ENCODE measurements at regions not wholly inside any gene's neighbourhood (a gene's known extent, or its start where the extent isn't known, plus 50 kb on each side); places are given as distances from the start of the nearest gene placed in this dataset.

DNA sequence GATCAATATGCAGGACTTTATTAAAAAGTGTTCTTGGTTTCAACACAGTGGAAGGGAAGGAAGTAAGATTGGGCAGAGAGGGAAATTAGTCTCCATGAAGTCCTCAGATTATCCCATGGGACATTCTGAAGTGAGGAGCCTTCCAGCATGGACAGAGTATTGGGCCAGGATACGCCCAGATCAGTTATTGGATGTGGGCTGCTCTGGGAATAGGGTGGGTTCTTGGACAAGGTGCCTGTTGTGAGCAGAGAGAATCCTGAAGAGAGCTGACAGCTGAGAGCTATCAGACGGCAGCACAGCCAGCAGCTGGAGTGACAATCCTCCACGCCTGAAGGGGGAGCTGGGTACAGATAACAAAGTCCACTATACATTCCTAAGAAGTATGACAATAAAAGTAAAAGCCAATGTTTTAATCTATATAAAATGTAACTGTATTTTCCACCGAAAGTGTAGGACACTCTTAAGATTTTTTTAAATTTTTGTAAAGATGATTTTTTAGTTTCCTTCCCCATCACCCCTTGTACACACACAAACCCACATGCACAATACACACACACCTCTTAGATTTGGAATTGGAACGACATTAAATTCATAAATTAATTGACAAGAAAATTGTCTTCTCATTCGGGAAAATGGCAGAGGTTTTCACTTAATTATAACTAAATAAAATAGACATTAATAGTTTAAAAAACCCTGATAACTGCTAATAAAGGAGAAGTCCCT lies 107.8 kb downstream of the FBXO5 start:
- Histone ChIP-seq H3K36me3 (no peaks in the 10 kb centered on the region), H3K9me3 (no peaks in the 10 kb centered on the region)
- 56% methylated on average over 6 of the region's 6 CpGs for WGBS

DNA sequence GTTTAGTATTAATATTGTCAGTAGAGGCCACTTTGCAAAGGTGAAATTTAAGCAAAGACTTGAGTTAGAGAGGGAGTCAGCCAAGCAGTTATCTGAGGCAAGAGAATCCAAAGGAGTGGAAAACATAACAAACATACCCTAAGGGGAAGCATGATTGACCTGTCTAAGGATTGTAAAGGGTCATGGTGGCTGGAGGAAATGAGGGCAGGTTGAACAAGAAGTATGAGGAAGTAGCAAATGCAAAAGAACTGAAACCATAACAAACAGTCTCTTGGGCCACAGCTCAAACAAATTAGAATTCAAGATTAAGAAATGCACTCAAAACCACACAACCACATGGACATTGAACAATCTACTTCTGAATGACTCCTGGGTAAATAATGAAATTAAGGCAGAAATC lies 103.2 kb downstream of the FBXO5 start:
- Histone ChIP-seq H3K36me3 (no peaks in the 10 kb centered on the region), H3K4me1 (replicated peaks) (no peaks in the 10 kb centered on the region), H3K27ac (no peak overlapping the region), H3K9me3 (no peaks in the 10 kb centered on the region), H3K4me3 (no peak overlapping the region), H3K27me3 (replicated peaks; ENCODE audit: insufficient read depth) (no peaks in the 10 kb centered on the region)
- no peak for DNase-seq (ENCODE audit: low spot score)
- no peak for TF ChIP-seq POLR2A (IDR thresholded peaks at IDR 0.05)
- TF ChIP-seq, protein P1, sequence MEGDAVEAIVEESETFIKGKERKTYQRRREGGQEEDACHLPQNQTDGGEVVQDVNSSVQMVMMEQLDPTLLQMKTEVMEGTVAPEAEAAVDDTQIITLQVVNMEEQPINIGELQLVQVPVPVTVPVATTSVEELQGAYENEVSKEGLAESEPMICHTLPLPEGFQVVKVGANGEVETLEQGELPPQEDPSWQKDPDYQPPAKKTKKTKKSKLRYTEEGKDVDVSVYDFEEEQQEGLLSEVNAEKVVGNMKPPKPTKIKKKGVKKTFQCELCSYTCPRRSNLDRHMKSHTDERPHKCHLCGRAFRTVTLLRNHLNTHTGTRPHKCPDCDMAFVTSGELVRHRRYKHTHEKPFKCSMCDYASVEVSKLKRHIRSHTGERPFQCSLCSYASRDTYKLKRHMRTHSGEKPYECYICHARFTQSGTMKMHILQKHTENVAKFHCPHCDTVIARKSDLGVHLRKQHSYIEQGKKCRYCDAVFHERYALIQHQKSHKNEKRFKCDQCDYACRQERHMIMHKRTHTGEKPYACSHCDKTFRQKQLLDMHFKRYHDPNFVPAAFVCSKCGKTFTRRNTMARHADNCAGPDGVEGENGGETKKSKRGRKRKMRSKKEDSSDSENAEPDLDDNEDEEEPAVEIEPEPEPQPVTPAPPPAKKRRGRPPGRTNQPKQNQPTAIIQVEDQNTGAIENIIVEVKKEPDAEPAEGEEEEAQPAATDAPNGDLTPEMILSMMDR (IDR thresholded peaks at IDR 0.05): no peak
- intact Hi-C loops (cut with DNase I): no loop called here

More for the DNA sequence above, 107.8 kb downstream of the FBXO5 start:
- Histone ChIP-seq H3K27ac (no peak overlapping the region), H3K4me1 (replicated peaks) (no peaks in the 10 kb centered on the region), H3K27me3 (replicated peaks; ENCODE audit: insufficient read depth) (no peaks in the 10 kb centered on the region), H3K4me3 (no peak overlapping the region)
- TF ChIP-seq POLR2A (IDR thresholded peaks at IDR 0.05): no peak
- no peak for TF ChIP-seq POLR2AphosphoS5 (IDR thresholded peaks at IDR 0.05)
- TF ChIP-seq, protein P1 (IDR thresholded peaks at IDR 0.05): no peak
- intact Hi-C loops (cut with DNase I): no loop called here
- no peak for DNase-seq (ENCODE audit: low spot score)

DNA sequence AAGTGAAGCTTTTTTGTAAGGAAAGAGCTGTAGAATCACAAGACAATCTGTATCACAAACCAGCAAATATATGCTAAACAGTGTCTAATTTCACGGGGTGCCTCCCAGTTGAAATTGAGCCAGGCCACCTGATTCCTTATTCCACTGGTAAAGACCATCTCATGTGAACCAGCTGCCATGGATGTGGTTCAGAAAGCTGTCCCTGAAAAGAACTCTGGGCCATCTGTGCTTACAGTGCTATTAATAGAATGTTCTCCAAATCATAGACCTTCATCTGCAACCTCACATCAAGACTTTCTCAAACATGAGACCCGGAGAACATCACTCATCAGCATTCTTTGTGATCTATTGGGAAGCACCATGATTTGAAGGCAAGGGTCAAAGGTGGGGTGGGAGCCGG lies 89.7 kb downstream of the FBXO5 start:
- intact Hi-C loops (cut with DNase I): no loop called here
- no peak for DNase-seq (ENCODE audit: low spot score)
- H3K4me1 ChIP-seq (replicated peaks): no peaks in the 10 kb centered on the region
- H3K9me3 ChIP-seq: no peaks in the 10 kb centered on the region
- TF ChIP-seq POLR2A (IDR thresholded peaks at IDR 0.05): no peak
- TF ChIP-seq POLR2AphosphoS5 (IDR thresholded peaks at IDR 0.05): no peak
- 66% methylated on average over 3 of the region's 3 CpGs for WGBS
- no peak overlapping the region for H3K27ac ChIP-seq
- H3K4me3 ChIP-seq: no peak overlapping the region
- H3K36me3 ChIP-seq: no peaks in the 10 kb centered on the region
- H3K27me3 ChIP-seq (replicated peaks; ENCODE audit: insufficient read depth): no peaks in the 10 kb centered on the region

DNA sequence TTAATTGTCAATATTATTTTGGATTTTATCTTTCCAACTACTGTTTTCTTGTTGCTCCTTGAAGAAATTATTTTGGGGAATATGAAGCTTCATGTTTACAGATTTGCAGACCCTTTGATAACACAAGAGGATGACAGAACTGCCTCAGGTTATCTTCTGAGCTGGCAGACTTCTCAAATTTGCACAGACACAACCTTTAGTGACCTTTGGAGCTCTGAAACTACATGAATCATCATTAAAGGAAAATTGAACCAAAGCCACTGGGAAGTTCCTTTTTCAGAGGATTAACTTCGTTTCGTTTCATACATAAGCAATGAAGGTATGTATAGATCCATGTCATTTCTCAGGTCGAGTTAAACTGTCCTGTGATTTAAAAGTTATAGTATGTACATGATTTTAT lies 85.9 kb downstream of the FBXO5 start:
- no peak overlapping the region for H3K27ac ChIP-seq
- H3K27me3 ChIP-seq (replicated peaks; ENCODE audit: insufficient read depth): no peaks in the 10 kb centered on the region
- no peaks in the 10 kb centered on the region for H3K4me1 ChIP-seq (replicated peaks)
- no peaks in the 10 kb centered on the region for H3K36me3 ChIP-seq
- H3K9me3 ChIP-seq: no peaks in the 10 kb centered on the region
- no peak overlapping the region for H3K4me3 ChIP-seq
- DNase-seq (ENCODE audit: low spot score): no peak
- TF ChIP-seq POLR2AphosphoS5 (IDR thresholded peaks at IDR 0.05) (no peak), POLR2A (IDR thresholded peaks at IDR 0.05) (no peak)
- TF ChIP-seq, protein P1 (IDR thresholded peaks at IDR 0.05): no peak
- intact Hi-C loops (cut with DNase I): no loop called here
- 62% methylated on average over 3 of the region's 3 CpGs for WGBS

DNA sequence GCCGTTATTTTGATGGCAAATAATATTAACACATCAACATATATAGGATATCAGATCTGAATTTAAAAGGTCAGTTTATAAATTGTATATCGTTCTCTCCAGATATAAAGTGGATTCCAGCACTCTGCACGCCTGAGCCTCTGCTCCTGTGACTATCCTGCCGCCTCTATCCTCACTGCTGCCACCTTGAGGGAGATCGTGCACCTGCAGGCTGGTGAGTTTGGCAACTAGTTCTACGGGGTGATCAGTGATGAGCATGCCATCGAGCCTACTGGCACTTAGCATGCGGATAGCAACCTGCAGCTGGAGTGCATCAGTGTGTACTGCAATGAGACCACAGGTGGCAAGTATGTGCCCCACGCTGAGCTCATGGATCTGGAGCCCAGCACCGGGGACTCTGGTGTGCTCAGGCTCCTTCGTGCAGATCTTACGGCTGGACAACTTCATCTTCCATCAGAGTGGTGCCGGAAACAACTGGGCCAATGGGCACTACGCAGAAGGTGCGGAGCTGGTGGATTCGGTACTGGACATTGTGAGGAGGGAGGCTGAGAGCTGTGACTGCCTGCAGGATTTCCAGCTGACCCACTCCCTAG lies 84.9 kb downstream of the FBXO5 start:
- TF ChIP-seq, protein P1 (IDR thresholded peaks at IDR 0.05): peak in 3 of 4 experiments; percentile 31 to 41 (median 41)
- TF ChIP-seq POLR2AphosphoS5 (IDR thresholded peaks at IDR 0.05): no peak
- Histone ChIP-seq H3K27me3 (replicated peaks; ENCODE audit: insufficient read depth) (no peaks in the 10 kb centered on the region), H3K4me1 (replicated peaks) (no peaks in the 10 kb centered on the region), H3K9me3 (no peaks in the 10 kb centered on the region), H3K36me3 (no peaks in the 10 kb centered on the region), H3K4me3 (no peak overlapping the region), H3K27ac (no peak overlapping the region)
- peak; percentile 13 for DNase-seq (ENCODE audit: low spot score)
- 49% methylated on average over 16 of the region's 16 CpGs for WGBS
- intact Hi-C loops (cut with DNase I): no loop called here
